ENCODE measurements at regions not wholly inside any gene's neighbourhood (a gene's known extent, or its start where the extent isn't known, plus 50 kb on each side); places are given as distances from the start of the nearest gene placed in this dataset.

DNA sequence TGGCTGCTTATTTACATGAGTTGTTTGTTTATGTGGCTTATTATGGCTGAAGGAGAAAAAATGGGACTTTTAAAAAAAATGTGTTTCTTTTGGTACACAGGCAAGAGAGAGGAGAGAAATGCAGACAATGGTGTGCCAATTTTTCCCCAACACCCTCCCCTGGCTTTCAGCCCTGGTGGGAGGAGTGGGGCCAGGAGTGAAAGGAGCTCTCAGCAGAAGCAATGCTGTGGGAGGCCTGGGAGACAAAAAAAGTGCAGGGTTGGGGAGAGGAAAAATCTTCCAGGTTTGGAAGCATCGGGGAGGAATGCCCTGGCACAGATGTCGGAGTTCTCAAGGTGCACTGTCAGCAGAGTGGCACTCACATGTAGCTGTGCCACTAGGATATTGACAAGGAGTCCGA, 117.7 kb upstream of the FOXB1 start:
- TF ChIP-seq FOXP2 (optimal IDR thresholded peaks at IDR 0.05; ENCODE audit: borderline replicate concordance, extremely low read depth, extremely low read length, insufficient read depth), result no peak
- TF ChIP-seq SIN3A (IDR thresholded peaks at IDR 0.05; ENCODE audit: borderline replicate concordance, insufficient read depth, low read length), result no peak
- TF ChIP-seq, protein P1, sequence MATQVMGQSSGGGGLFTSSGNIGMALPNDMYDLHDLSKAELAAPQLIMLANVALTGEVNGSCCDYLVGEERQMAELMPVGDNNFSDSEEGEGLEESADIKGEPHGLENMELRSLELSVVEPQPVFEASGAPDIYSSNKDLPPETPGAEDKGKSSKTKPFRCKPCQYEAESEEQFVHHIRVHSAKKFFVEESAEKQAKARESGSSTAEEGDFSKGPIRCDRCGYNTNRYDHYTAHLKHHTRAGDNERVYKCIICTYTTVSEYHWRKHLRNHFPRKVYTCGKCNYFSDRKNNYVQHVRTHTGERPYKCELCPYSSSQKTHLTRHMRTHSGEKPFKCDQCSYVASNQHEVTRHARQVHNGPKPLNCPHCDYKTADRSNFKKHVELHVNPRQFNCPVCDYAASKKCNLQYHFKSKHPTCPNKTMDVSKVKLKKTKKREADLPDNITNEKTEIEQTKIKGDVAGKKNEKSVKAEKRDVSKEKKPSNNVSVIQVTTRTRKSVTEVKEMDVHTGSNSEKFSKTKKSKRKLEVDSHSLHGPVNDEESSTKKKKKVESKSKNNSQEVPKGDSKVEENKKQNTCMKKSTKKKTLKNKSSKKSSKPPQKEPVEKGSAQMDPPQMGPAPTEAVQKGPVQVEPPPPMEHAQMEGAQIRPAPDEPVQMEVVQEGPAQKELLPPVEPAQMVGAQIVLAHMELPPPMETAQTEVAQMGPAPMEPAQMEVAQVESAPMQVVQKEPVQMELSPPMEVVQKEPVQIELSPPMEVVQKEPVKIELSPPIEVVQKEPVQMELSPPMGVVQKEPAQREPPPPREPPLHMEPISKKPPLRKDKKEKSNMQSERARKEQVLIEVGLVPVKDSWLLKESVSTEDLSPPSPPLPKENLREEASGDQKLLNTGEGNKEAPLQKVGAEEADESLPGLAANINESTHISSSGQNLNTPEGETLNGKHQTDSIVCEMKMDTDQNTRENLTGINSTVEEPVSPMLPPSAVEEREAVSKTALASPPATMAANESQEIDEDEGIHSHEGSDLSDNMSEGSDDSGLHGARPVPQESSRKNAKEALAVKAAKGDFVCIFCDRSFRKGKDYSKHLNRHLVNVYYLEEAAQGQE (IDR thresholded peaks at IDR 0.05; ENCODE audit: insufficient read depth in 1 of 2, low read depth in 2 of 2, low read length in 2 of 2), result no peak
- no peak for TF ChIP-seq POLR2AphosphoS5 (IDR thresholded peaks at IDR 0.05; ENCODE audit: low read depth, low read length)

DNA sequence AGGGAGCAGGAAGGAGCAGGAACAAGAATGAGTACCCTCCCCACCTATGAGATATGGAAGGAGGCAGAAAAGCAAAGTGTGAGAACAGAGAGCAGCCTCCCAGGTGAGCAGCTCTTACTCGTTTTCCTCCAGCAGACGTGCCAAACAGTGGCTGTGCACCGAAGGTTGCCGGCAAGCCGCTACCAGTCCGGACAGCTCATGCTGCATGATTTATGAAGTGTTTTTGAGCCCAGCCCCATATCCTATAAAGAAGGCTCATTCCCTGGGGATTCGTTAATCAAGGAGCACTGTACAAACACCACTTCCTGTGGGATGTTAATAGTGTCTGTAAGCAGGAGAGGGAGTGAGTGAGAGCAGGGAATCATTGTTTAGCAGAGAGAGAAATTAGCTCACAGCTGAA, 118.3 kb upstream of the FOXB1 start:
- TF ChIP-seq, protein P1 (IDR thresholded peaks at IDR 0.05; ENCODE audit: insufficient read depth in 1 of 2, low read depth in 2 of 2, low read length in 2 of 2), result no peak
- TF ChIP-seq FOXP2 (optimal IDR thresholded peaks at IDR 0.05; ENCODE audit: borderline replicate concordance, extremely low read depth, extremely low read length, insufficient read depth) (no peak), TAF1 (IDR thresholded peaks at IDR 0.05; ENCODE audit: borderline replicate concordance, insufficient read depth, low read length) (no peak)

DNA sequence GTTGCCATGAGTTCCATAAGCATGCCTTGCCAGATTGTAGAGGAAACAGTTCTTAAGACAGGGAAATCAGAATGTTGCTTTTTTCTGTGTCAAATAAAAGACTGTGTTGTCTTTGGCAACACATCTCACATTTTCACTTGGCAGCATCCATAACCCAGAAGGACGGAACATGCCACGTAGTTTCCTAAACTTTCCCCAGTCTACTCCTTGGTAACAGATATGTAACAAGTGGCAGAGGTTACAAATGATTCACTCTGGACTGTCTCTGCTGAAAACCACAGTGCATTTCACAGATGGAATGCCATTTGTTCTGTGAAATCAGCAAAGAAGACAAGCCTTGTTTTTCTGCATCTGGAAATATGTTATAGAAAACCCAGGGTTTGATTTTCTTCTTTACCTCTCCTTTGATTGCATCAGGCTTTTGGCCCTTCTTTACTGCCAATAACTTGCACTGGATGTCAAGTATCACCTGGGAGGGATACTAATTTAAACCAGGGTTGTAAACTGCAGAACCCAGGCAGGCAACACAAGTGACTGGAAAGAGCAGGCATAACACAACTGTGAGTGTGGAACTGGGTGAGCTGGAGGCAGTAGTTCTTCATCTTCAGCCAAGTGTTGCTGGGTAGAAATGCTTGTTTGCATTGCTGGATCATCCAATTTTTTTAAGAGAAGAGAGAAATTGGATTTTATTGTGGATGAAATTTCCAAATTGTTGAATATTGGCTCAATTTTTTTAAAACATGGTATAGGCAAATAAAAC, 124.4 kb upstream of the FOXB1 start:
- no peak for TF ChIP-seq FOXP2 (optimal IDR thresholded peaks at IDR 0.05; ENCODE audit: borderline replicate concordance, extremely low read depth, extremely low read length, insufficient read depth)
- TF ChIP-seq, protein P1 (IDR thresholded peaks at IDR 0.05; ENCODE audit: insufficient read depth in 1 of 2, low read depth in 2 of 2, low read length in 2 of 2), result no peak

DNA sequence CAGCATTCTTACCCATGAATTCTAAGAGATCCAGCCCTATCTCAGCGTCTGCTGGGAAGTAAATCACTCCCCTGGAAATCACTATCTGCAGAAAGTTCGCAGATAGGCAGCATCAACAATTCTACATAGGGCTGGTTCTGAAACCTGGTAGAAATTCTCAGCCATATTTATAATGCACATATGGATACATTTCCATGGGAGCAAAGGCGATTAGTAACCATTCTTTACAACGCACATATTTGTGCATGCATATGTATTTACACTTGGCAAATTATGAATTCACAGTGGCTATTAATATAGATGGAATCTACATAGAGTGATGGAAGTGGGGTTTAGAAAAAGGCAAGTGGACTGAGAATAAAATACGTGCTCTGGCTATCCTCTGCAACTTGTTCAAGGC, 128.0 kb upstream of the FOXB1 start:
- TF ChIP-seq FOXP2 (optimal IDR thresholded peaks at IDR 0.05; ENCODE audit: borderline replicate concordance, extremely low read depth, extremely low read length, insufficient read depth) (no peak), TAF1 (IDR thresholded peaks at IDR 0.05; ENCODE audit: borderline replicate concordance, insufficient read depth, low read length) (no peak), SIN3A (IDR thresholded peaks at IDR 0.05; ENCODE audit: borderline replicate concordance, insufficient read depth, low read length) (no peak)
- TF ChIP-seq, protein P1 (IDR thresholded peaks at IDR 0.05; ENCODE audit: insufficient read depth in 1 of 2, low read depth in 2 of 2, low read length in 2 of 2), result no peak

DNA sequence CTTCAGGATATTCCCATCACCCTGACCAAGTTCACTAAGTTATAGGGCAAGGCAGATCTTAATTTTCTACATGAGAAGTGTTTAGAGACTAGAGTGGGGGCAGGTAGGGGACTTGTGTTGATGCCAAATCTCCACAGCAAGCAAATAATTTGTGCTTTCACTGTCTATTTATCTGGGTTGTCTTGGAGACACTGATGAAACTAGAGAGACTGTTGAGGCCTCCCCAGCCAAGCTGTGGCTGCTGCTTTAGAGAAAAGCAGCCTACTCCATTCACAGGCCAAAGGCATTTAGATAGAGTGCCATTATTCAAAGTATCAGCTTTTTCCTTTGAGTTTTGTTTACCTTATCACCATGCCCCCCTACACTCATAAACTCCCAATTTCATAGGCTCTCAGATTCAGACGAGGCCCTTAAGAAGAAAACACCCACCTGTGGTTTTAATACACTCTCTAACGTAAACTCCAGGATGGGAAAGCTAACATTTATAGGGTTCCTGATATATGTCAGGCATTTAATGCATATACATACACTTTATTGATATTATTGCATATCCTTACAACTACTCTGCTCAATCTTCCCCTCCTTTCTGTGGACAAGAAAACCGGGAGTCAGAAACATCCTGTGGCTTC, 130.4 kb upstream of the FOXB1 start:
- TF ChIP-seq POLR2AphosphoS5 (IDR thresholded peaks at IDR 0.05; ENCODE audit: low read depth, low read length), result no peak
- TF ChIP-seq, protein P1 (IDR thresholded peaks at IDR 0.05; ENCODE audit: insufficient read depth in 1 of 2, low read depth in 2 of 2, low read length in 2 of 2), result no peak
- no peak for TF ChIP-seq SIN3A (IDR thresholded peaks at IDR 0.05; ENCODE audit: borderline replicate concordance, insufficient read depth, low read length)
- TF ChIP-seq TAF1 (IDR thresholded peaks at IDR 0.05; ENCODE audit: borderline replicate concordance, insufficient read depth, low read length), result no peak
- no peak for TF ChIP-seq FOXP2 (optimal IDR thresholded peaks at IDR 0.05; ENCODE audit: borderline replicate concordance, extremely low read depth, extremely low read length, insufficient read depth)
